OCI-LY3 (cell line): ENCODE measurements at regions not wholly inside any gene's neighbourhood (a gene's known extent, or its start where the extent isn't known, plus 50 kb on each side); places are given as distances from the start of the nearest gene placed in this dataset.
A peak's percentile ranks its signal among the peaks of the same experiment; 100 is the strongest.
"Not testable (repeated sequence)": the region's sequence is repeated elsewhere in the genome, so short reads cannot be mapped to it uniquely, and the experiment has no call there.

Experiments
- H2AFZ ChIP-seq: fragments of 200-600, 300-600 bp; shearing (Covaris generic); 2 replicates; pipeline ENCODE4 v1.6.0; 2014; ENCODE audit warnings: antibody characterized with exemption, low read depth, low read length
- H3K27ac ChIP-seq: fragments of 200-600, 300-600 bp; sonication (generic); 2 replicates; pipeline ENCODE4 v1.5.1; 2014; ENCODE audit warnings: mild to moderate bottlenecking, low read length, moderate library complexity, mixed read lengths
- H3K27me3 ChIP-seq: fragments of 200-600, 300-600 bp; sonication (generic); 2 replicates; pipeline ENCODE4 v1.6.1; 2014; ENCODE audit warnings: low read depth, low read length, mixed read lengths
- H3K36me3 ChIP-seq: fragments of 200-600, 300-600 bp; sonication (generic); replicated peaks from 2 replicates; pipeline ENCODE3; 2014; ENCODE audit warnings: low read depth, low read length, mixed read lengths
- H3K4me1 ChIP-seq: fragments of 300-600, 200-600 bp; sonication (generic); 2 replicates; pipeline ENCODE4 v1.6.1; 2014; ENCODE audit warnings: low read length, mixed read lengths
- H3K4me2 ChIP-seq: fragments of 200-600, 300-600 bp; sonication (generic); 2 replicates; pipeline ENCODE4 v1.6.1; 2014; ENCODE audit warnings: low read length, mixed read lengths
- H3K4me3 ChIP-seq: fragments of 300-600, 200-600 bp; sonication (generic); 2 replicates; pipeline ENCODE4 v1.5.1; 2014; ENCODE audit warnings: antibody characterized with exemption, mild to moderate bottlenecking, low read length, moderate library complexity
- H3K79me2 ChIP-seq: fragments of 300-600, 200-600 bp; shearing (Covaris generic); 2 replicates; pipeline ENCODE4 v1.6.1; 2014; ENCODE audit warnings: mild to moderate bottlenecking, low read length, mixed read lengths
- H3K9ac ChIP-seq: fragments of 300-600, 200-600 bp; shearing (Covaris generic); 2 replicates; pipeline ENCODE4 v1.6.0; 2014; ENCODE audit warnings: mild to moderate bottlenecking, low read length, moderate library complexity
- H3K9me3 ChIP-seq: fragments of 200-600, 300-600 bp; shearing (Covaris generic); 2 replicates; pipeline ENCODE4 v1.6.1; 2014; ENCODE audit warnings: low read length, mixed read lengths; ENCODE audit not compliant: insufficient read depth
- H4K20me1 ChIP-seq: fragments of 200-600, 300-600 bp; sonication (generic); 2 replicates; pipeline ENCODE4 v1.6.1; 2016; ENCODE audit warnings: low read length, mixed read lengths; ENCODE audit not compliant: insufficient read depth
- CTCF ChIP-seq: fragments of 200-600, 300-600 bp; sonication (generic); IDR thresholded peaks from 2 replicates; pipeline ENCODE4 v1.5.1; 2014; ENCODE audit warnings: antibody characterized with exemption, low read length, low read depth
- EZH2phosphoT487 ChIP-seq: fragments of 200-600 bp; shearing (Covaris generic); IDR thresholded peaks from 2 replicates; pipeline ENCODE4 v1.6.1; 2018; ENCODE audit warnings: antibody characterized with exemption, mixed run types, low read depth

- H3K79me2 ChIP-seq, result no peaks in the 10 kb centered on the region
These were observed 712.9 kb downstream of the NUP35 start for GRCh38 chr2:183837157-183837556.

GRCh38 chr2:183838295-183838694 lies 714.1 kb downstream of the NUP35 start:
- Histone ChIP-seq H3K27me3 (no peaks in the 10 kb centered on the region), H3K36me3 (no peaks in the 10 kb centered on the region), H3K9me3 (no peaks in the 10 kb centered on the region), H3K4me3 (no peak overlapping the region), H3K79me2 (no peaks in the 10 kb centered on the region), H3K4me1 (no peaks in the 10 kb centered on the region), H4K20me1 (no peaks in the 10 kb centered on the region), H3K4me2 (no peak overlapping the region), H3K9ac (no peak overlapping the region), H3K27ac (no peak overlapping the region), H2AFZ (no peak overlapping the region)
- TF ChIP-seq EZH2phosphoT487, result no peak
- TF ChIP-seq CTCF, result no peak

More at GRCh38 chr2:183837157-183837556, 712.9 kb downstream of the NUP35 start:
- Histone ChIP-seq H3K27me3 (no peaks in the 10 kb centered on the region), H3K4me1 (no peaks in the 10 kb centered on the region), H4K20me1 (no peaks in the 10 kb centered on the region), H3K9me3 (no peaks in the 10 kb centered on the region), H3K9ac (no peak overlapping the region), H2AFZ (no peak overlapping the region), H3K4me3 (no peak overlapping the region), H3K4me2 (no peak overlapping the region), H3K27ac (no peak overlapping the region), H3K36me3 (no peaks in the 10 kb centered on the region)
- TF ChIP-seq EZH2phosphoT487 (no peak), CTCF (no peak)

- H3K79me2 ChIP-seq, result no peaks in the 10 kb centered on the region
- H3K27ac ChIP-seq, result no peak overlapping the region
- H3K9ac ChIP-seq, result no peak overlapping the region
- H4K20me1 ChIP-seq, result no peaks in the 10 kb centered on the region
- H3K4me2 ChIP-seq, result no peak overlapping the region
- TF ChIP-seq CTCF, result peak; percentile 22; the same call in 1 of the 2 replicates
- no peak for TF ChIP-seq EZH2phosphoT487
- H3K27me3 ChIP-seq, result no peaks in the 10 kb centered on the region
- no peaks in the 10 kb centered on the region for H3K9me3 ChIP-seq
- H2AFZ ChIP-seq, result no peak overlapping the region
- no peak overlapping the region for H3K4me3 ChIP-seq
- no peaks in the 10 kb centered on the region for H3K4me1 ChIP-seq
- H3K36me3 ChIP-seq, result no peaks in the 10 kb centered on the region
These were observed 715.9 kb downstream of the NUP35 start for GRCh38 chr2:183840061-183840584.

GRCh38 chr2:183849826-183850225 lies 725.6 kb downstream of the NUP35 start:
- not testable (repeated sequence) for H3K9ac ChIP-seq, H3K4me3 ChIP-seq, H3K27me3 ChIP-seq, H3K4me2 ChIP-seq, H3K27ac ChIP-seq, H3K9me3 ChIP-seq, H3K36me3 ChIP-seq, H4K20me1 ChIP-seq, H2AFZ ChIP-seq, H3K4me1 ChIP-seq, H3K79me2 ChIP-seq

GRCh38 chr2:183859129-183859528 lies 734.9 kb downstream of the NUP35 start:
- Histone ChIP-seq H3K9me3 (no peaks in the 10 kb centered on the region), H3K4me3 (no peak overlapping the region), H3K79me2 (no peaks in the 10 kb centered on the region), H4K20me1 (no peaks in the 10 kb centered on the region), H3K36me3 (no peaks in the 10 kb centered on the region), H2AFZ (no peak overlapping the region), H3K27ac (no peak overlapping the region), H3K27me3 (no peaks in the 10 kb centered on the region), H3K4me1 (no peaks in the 10 kb centered on the region), H3K9ac (no peak overlapping the region), H3K4me2 (no peak overlapping the region)
- TF ChIP-seq CTCF (no peak), EZH2phosphoT487 (no peak)
